ENCODE measurements at regions not wholly inside any gene's neighbourhood (a gene's known extent, or its start where the extent isn't known, plus 50 kb on each side); places are given as distances from the start of the nearest gene placed in this dataset.

GRCh38 chr20:21569586-21569985 is 55.7 kb upstream of the NKX2-2 start:
- Histone ChIP-seq H2AFZ (ENCODE audit: low read depth, low read length) (no peak overlapping the region), H3K9ac (ENCODE audit: low read length) (no peak overlapping the region), H3K9me2 (ENCODE audit: insufficient read depth, low read length) (no peaks in the 10 kb centered on the region), H3K9me3 (ENCODE audit: low read length) (no peaks in the 10 kb centered on the region), H3K79me2 (replicated peaks; ENCODE audit: insufficient read depth, low read length) (no peaks in the 10 kb centered on the region), H4K20me1 (ENCODE audit: insufficient read depth) (no peaks in the 10 kb centered on the region), H3F3A (ENCODE audit: insufficient read depth, low read length, poor library complexity, severe bottlenecking) (no peaks in the 10 kb centered on the region), H3K27ac (ENCODE audit: low read length) (no peak overlapping the region), H3K4me2 (ENCODE audit: low read length) (no peak overlapping the region), H3K27me3 (ENCODE audit: insufficient read depth, low read depth, low read length) (peaks cover 8% of the 10 kb centered on the region), H3K36me3 (ENCODE audit: insufficient read depth, low read length) (no peaks in the 10 kb centered on the region), H3K4me3 (ENCODE audit: low read length) (no peak overlapping the region)
- no peak for TF ChIP-seq CTCF (IDR thresholded peaks at IDR 0.05; ENCODE audit: poor library complexity, severe bottlenecking)
- no peak for TF ChIP-seq RAD21 (conservative IDR thresholded peaks at IDR 0.05)
- TF ChIP-seq EP300 (conservative IDR thresholded peaks at IDR 0.05; ENCODE audit: poor library complexity, severe bottlenecking), result no peak
- TF ChIP-seq, protein P1, sequence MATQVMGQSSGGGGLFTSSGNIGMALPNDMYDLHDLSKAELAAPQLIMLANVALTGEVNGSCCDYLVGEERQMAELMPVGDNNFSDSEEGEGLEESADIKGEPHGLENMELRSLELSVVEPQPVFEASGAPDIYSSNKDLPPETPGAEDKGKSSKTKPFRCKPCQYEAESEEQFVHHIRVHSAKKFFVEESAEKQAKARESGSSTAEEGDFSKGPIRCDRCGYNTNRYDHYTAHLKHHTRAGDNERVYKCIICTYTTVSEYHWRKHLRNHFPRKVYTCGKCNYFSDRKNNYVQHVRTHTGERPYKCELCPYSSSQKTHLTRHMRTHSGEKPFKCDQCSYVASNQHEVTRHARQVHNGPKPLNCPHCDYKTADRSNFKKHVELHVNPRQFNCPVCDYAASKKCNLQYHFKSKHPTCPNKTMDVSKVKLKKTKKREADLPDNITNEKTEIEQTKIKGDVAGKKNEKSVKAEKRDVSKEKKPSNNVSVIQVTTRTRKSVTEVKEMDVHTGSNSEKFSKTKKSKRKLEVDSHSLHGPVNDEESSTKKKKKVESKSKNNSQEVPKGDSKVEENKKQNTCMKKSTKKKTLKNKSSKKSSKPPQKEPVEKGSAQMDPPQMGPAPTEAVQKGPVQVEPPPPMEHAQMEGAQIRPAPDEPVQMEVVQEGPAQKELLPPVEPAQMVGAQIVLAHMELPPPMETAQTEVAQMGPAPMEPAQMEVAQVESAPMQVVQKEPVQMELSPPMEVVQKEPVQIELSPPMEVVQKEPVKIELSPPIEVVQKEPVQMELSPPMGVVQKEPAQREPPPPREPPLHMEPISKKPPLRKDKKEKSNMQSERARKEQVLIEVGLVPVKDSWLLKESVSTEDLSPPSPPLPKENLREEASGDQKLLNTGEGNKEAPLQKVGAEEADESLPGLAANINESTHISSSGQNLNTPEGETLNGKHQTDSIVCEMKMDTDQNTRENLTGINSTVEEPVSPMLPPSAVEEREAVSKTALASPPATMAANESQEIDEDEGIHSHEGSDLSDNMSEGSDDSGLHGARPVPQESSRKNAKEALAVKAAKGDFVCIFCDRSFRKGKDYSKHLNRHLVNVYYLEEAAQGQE (IDR thresholded peaks at IDR 0.05; ENCODE audit: borderline replicate concordance), result no peak
- TF ChIP-seq TAF1 (IDR thresholded peaks at IDR 0.05; ENCODE audit: low read depth), result no peak
- no peak for TF ChIP-seq SMC3 (conservative IDR thresholded peaks at IDR 0.05; ENCODE audit: poor library complexity)
- TF ChIP-seq MXI1 (conservative IDR thresholded peaks at IDR 0.05; ENCODE audit: poor library complexity, severe bottlenecking), result no peak
- no peak for TF ChIP-seq POLR2AphosphoS5 (IDR thresholded peaks at IDR 0.05)
- no peak for TF ChIP-seq EZH2 (IDR thresholded peaks at IDR 0.05; ENCODE audit: borderline replicate concordance, insufficient read depth, low read length, poor library complexity, severe bottlenecking)

- Histone ChIP-seq H3K9ac (ENCODE audit: low read length) (no peak overlapping the region), H3K36me3 (ENCODE audit: insufficient read depth, low read length) (no peaks in the 10 kb centered on the region), H4K20me1 (ENCODE audit: insufficient read depth) (no peaks in the 10 kb centered on the region), H3K4me3 (ENCODE audit: low read length) (no peak overlapping the region), H3K9me2 (ENCODE audit: insufficient read depth, low read length) (no peaks in the 10 kb centered on the region), H3K9me3 (ENCODE audit: low read length) (no peaks in the 10 kb centered on the region), H3K27ac (ENCODE audit: low read length) (no peak overlapping the region), H2AFZ (ENCODE audit: low read depth, low read length) (no peak overlapping the region), H3K27me3 (ENCODE audit: insufficient read depth, low read depth, low read length) (no peaks in the 10 kb centered on the region), H3K4me2 (ENCODE audit: low read length) (no peak overlapping the region), H3K79me2 (replicated peaks; ENCODE audit: insufficient read depth, low read length) (no peaks in the 10 kb centered on the region), H3F3A (ENCODE audit: insufficient read depth, low read length, poor library complexity, severe bottlenecking) (no peaks in the 10 kb centered on the region)
- TF ChIP-seq POLR2AphosphoS5 (IDR thresholded peaks at IDR 0.05) (no peak), EZH2 (IDR thresholded peaks at IDR 0.05; ENCODE audit: borderline replicate concordance, insufficient read depth, low read length, poor library complexity, severe bottlenecking) (no peak), SMC3 (conservative IDR thresholded peaks at IDR 0.05; ENCODE audit: poor library complexity) (no peak), MXI1 (conservative IDR thresholded peaks at IDR 0.05; ENCODE audit: poor library complexity, severe bottlenecking) (no peak), EP300 (conservative IDR thresholded peaks at IDR 0.05; ENCODE audit: poor library complexity, severe bottlenecking) (no peak), RAD21 (conservative IDR thresholded peaks at IDR 0.05) (no peak), TAF1 (IDR thresholded peaks at IDR 0.05; ENCODE audit: low read depth) (no peak)
- TF ChIP-seq, protein P1 (IDR thresholded peaks at IDR 0.05; ENCODE audit: borderline replicate concordance), result no peak
These were observed 50.4 kb upstream of the NKX2-2 start for GRCh38 chr20:21564127-21564773.

All from neural cell (in vitro differentiated cells).